SJCRH30 (cell line): ENCODE measurements at regions not wholly inside any gene's neighbourhood (a gene's known extent, or its start where the extent isn't known, plus 50 kb on each side); places are given as distances from the start of the nearest gene placed in this dataset.
"Not testable (repeated sequence)": the region's sequence is repeated elsewhere in the genome, so short reads cannot be mapped to it uniquely, and the experiment has no call there.

Experiments
- DNase-seq, 2 experiments: peaks; one replicate each; pipeline ENCODE4 v3.0.0-alpha.2; 2015 to 2020
- H3K27ac ChIP-seq: fragments of 250-450 bp; sonication (Bioruptor Pico); 2 replicates; pipeline ENCODE4 v1.5.1; 2020; ENCODE audit warnings: mild to moderate bottlenecking, moderate library complexity
- H3K27me3 ChIP-seq: fragments of 250-450 bp; sonication (Bioruptor Pico); 2 replicates; pipeline ENCODE4 v1.5.1; 2020; ENCODE audit warnings: mild to moderate bottlenecking, moderate library complexity
- H3K36me3 ChIP-seq: fragments of 250-450 bp; sonication (Bioruptor Pico); 2 replicates; pipeline ENCODE4 v1.5.1; 2020; ENCODE audit warnings: mild to moderate bottlenecking, moderate library complexity
- H3K4me1 ChIP-seq: fragments of 250-450 bp; sonication (Bioruptor Pico); 2 replicates; pipeline ENCODE4 v1.5.1; 2020; ENCODE audit warnings: mild to moderate bottlenecking, moderate library complexity
- H3K4me3 ChIP-seq: fragments of 250-450 bp; sonication (Bioruptor Pico); 2 replicates; pipeline ENCODE4 v1.5.1; 2020; ENCODE audit warnings: mild to moderate bottlenecking, moderate library complexity
- H3K9me3 ChIP-seq: fragments of 250-450 bp; sonication (Bioruptor Pico); replicated peaks from 2 replicates; pipeline ENCODE4 v1.5.1; 2020; ENCODE audit warnings: mild to moderate bottlenecking, moderate library complexity

DNA sequence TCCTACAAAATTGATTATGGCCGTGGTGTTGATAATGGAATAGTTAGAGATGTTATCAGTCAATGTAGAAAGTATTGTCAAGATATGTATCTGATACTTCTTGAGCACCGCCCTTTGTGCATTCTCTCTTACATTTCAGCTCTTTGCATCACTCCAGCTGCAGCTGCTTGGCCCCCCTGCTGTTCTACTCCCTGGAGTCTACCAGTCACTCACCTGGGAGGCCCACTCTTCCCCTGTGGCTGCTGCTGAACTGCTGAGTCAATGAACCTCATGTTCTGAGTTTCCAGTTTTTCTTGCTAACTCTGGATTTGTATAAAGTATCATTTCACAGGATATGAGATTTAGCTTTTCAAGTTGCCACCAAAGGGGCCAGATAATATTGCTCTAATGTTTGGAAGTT is 312.8 kb upstream of the SLC16A7 start:
- Histone ChIP-seq H3K4me1 (no peaks in the 10 kb centered on the region), H3K9me3 (no peaks in the 10 kb centered on the region), H3K27ac (no peak overlapping the region), H3K27me3 (no peaks in the 10 kb centered on the region), H3K4me3 (no peak overlapping the region), H3K36me3 (no peaks in the 10 kb centered on the region)
- DNase-seq = peak in 1 of 2 experiments; percentile 2

DNA sequence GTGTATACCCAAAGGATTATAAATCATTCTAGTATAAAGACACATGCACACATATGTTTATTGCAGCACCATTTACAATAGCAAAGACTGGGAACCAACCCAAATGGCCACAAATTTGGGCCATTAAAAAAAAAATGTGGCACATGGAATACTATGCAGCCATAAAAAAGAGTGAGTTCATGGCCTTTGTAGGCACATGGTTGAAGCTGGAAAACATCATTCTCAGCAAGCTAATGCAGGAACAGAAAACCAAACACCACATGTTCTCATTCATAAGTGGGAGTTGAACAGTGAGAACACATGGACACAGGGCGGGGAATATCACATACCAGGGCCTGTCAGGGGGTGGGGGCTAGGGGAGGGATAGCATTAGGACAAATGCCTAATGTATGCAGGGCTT is 322.3 kb upstream of the SLC16A7 start:
- H3K27ac ChIP-seq, H3K4me1 ChIP-seq, H3K9me3 ChIP-seq, H3K36me3 ChIP-seq, H3K27me3 ChIP-seq, H3K4me3 ChIP-seq, DNase-seq: not testable (repeated sequence)

DNA sequence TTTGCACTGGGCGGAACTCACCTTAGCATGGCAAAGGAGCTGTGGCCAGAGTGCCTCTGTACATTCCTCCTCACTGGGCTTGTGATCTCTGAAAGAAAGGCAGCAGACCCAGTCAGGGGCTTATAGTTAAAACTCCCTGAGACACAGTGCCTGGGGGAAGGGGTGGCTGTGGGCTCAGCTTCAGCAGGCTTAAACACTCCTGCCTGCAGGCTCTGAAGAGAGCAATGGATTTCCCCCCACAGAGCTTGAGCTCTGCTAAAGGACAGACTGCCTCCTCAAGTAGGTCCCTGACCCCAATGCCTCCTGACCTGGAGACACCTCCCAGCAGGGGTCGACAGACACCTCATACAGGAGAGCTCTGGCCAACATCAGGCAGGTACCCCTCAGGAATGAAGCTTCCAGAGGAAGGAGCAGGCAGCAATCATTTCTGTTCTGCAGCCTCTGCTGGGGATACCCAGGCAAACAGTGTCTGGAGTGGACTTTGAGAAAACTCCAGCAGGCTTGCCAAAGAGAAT is 327.5 kb upstream of the SLC16A7 start:
- Histone ChIP-seq H3K9me3 (no peaks in the 10 kb centered on the region), H3K4me1 (no peaks in the 10 kb centered on the region), H3K27me3 (no peaks in the 10 kb centered on the region), H3K36me3 (no peaks in the 10 kb centered on the region), H3K4me3 (no peak overlapping the region), H3K27ac (no peak overlapping the region)
- no peak for DNase-seq

DNA sequence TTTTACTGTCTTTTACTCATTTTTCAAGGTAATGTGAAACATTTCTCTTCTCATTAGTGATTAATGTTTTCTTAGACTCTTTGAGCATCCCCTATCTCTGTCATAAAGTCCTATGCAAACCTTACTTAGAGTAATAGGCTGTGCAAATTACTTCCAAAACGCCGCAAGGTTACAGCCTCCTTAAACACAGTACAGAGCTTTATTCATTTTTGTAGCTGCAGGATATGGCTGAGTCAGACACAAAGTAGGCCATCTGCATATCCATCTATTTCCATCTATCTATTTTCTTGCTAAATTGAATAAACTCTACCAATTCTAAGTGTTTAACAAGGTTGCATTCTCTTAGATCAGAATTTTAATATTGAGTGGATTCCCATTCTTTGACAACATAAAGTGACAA is 335.6 kb upstream of the SLC16A7 start:
- no peak for DNase-seq
- no peaks in the 10 kb centered on the region for H3K36me3 ChIP-seq
- no peak overlapping the region for H3K4me3 ChIP-seq
- H3K27ac ChIP-seq = no peak overlapping the region
- H3K9me3 ChIP-seq = no peaks in the 10 kb centered on the region
- H3K27me3 ChIP-seq = no peaks in the 10 kb centered on the region
- H3K4me1 ChIP-seq = no peaks in the 10 kb centered on the region

DNA sequence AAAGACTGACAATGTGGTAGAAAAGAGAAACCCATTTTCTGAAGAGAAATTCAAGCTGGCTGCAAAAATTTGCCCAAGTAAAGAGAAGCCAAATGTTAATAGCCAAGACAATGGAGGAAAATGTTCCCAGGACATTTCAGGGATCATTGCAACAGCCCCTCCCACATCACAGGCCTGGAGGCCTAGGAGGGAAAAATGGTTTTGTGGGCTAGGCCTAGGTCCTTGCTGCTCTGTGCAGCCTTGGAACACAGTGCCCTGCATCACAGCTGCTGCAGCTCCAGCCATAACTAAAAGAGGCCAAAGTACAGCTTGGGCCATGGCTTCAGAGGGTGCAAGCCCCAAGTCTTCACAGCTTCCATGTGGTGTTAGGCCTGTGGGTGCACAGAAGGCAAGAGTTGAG is 332.4 kb upstream of the LRIG3 start:
- H3K9me3 ChIP-seq = no peaks in the 10 kb centered on the region
- no peaks in the 10 kb centered on the region for H3K36me3 ChIP-seq
- H3K27ac ChIP-seq = no peak overlapping the region
- no peak for DNase-seq
- H3K4me3 ChIP-seq = no peak overlapping the region
- no peaks in the 10 kb centered on the region for H3K4me1 ChIP-seq
- H3K27me3 ChIP-seq = no peaks in the 10 kb centered on the region

DNA sequence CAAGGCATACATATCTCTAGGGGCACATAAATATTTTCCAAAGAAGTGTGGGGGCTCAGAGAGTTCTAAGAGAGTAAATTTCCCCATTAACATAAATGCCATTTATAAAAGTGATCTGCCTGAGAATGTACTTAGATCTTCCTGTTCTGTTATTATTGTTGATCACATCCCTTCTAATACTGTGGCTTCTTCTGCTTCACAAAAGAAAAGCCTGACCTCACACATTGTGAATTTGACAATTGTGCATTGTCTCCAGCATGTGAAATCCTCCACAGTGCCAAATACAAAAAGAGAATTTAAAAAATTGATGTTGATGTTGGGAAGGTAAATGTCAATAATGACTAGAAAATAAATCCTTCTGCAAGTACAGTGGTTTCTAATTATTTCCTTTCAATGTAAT is 330.5 kb upstream of the LRIG3 start:
- no peaks in the 10 kb centered on the region for H3K4me1 ChIP-seq
- no peak for DNase-seq
- no peak overlapping the region for H3K27ac ChIP-seq

DNA sequence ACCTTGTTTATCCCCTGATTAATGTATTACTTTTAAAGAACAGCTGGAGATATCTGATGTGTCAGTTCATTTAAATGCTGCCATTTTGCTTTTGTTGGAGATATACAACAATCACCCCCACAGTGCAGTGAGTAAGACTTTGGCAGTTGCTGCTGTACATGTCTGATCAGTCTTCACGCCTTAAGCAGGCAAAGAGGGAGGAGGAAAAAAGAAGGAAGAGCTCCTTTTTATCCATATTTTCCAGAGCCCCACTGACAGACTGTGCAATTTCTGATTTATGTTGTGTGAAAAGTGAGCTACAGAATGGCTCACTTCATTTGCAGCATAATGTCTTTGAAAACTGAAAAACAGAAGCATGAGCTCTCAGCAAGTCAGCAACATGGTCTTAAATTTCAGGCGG is 319.7 kb upstream of the LRIG3 start:
- Histone ChIP-seq H3K9me3 (no peaks in the 10 kb centered on the region), H3K4me1 (no peaks in the 10 kb centered on the region), H3K27ac (no peak overlapping the region), H3K36me3 (no peaks in the 10 kb centered on the region), H3K27me3 (no peaks in the 10 kb centered on the region), H3K4me3 (no peak overlapping the region)
- DNase-seq = no peak

More for the DNA sequence above, 330.5 kb upstream of the LRIG3 start:
- H3K27me3 ChIP-seq = no peaks in the 10 kb centered on the region
- no peaks in the 10 kb centered on the region for H3K9me3 ChIP-seq
- H3K4me3 ChIP-seq = no peak overlapping the region
- H3K36me3 ChIP-seq = no peaks in the 10 kb centered on the region

DNA sequence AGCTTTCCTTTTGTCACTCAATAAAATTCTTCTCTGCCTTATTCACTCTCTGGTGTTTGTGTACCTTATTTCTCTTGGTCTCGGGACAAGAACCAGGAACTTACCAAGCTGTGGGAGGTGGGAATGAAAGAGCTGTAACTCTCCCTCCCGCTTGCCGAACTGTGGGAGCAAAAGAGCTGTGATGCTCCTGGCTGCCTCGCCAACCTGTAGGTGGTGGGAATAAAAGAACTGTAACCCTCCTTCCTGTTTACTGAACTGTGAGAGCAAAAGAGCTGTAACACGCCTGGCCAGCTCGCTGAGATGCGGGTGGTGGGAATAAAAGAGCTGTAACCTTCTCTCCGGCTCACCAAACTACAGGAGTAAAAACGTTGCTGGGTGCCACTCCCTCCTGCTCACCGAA is 314.1 kb upstream of the LRIG3 start:
- no peaks in the 10 kb centered on the region; the same call in 1 of the 2 replicates for H3K27me3 ChIP-seq
- H3K9me3 ChIP-seq = no peaks in the 10 kb centered on the region
- no peaks in the 10 kb centered on the region for H3K36me3 ChIP-seq
- no peak for DNase-seq
- no peak overlapping the region for H3K27ac ChIP-seq
- H3K4me1 ChIP-seq = no peaks in the 10 kb centered on the region
- H3K4me3 ChIP-seq = no peak overlapping the region

DNA sequence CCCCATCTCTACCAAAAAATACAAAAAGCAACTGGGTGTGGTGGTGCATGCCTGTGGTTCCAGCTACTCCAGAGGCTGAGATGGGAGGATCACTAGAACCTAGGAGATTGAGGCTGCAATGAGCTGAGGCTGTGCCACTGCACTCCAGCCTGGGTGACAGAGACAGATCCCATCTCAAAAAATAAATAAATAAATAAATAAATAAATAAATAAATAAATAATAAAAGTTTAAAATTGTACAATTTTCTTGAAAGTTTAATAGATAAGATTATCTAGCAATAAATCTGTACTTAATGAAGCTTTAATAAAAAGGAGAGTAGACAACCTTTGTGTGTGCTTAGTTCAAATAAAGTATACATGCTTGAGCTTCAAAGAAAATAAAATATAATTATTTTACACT is 310.0 kb upstream of the LRIG3 start:
- DNase-seq = no peak
- Histone ChIP-seq H3K27me3 (no peaks in the 10 kb centered on the region; the same call in 1 of the 2 replicates), H3K4me1 (no peaks in the 10 kb centered on the region), H3K9me3 (no peaks in the 10 kb centered on the region), H3K27ac (no peak overlapping the region), H3K4me3 (no peak overlapping the region), H3K36me3 (no peaks in the 10 kb centered on the region)

DNA sequence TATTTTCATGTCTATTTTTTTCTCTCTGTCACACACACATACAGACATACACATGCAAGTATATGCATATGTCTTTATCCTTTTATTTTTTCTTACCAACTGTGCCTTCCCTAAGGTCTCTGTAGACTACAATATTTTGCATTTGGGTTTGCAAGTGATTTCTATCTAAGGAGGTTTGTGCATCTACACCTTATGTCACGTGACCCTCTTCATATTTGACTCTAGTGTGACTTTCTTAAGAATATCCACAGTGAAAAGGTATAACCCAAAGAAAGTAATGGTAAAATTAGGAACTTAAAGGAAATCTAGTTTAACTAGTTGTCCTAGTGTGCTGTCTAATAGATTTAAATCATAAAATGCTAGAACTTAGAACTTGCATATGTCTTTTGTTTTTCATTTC is 298.8 kb upstream of the LRIG3 start:
- Histone ChIP-seq H3K27me3 (no peaks in the 10 kb centered on the region), H3K27ac (no peak overlapping the region), H3K4me3 (no peak overlapping the region), H3K4me1 (no peaks in the 10 kb centered on the region), H3K36me3 (no peaks in the 10 kb centered on the region), H3K9me3 (no peaks in the 10 kb centered on the region)
- no peak for DNase-seq

DNA sequence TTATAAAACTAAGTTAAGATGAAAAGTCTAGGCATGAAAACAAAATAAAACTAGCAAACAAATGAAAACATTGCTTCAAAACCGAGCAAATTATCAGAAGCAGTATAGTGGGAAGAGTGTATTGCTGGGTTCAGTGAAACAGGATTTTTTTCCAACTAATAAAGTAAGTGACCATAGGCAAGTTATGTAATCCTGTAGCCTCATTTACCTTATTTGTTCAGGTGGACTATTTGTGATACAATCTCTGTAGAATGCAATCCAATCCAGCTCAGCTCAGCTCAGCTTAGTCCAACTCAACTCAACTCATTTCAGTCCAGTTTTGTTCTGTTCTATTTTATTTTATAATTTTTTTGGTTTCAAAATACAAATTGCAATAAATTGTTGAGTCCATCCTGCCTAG is 276.7 kb upstream of the LRIG3 start:
- H3K4me3 ChIP-seq = no peak overlapping the region
- no peaks in the 10 kb centered on the region for H3K4me1 ChIP-seq
- no peak for DNase-seq
- H3K9me3 ChIP-seq = no peaks in the 10 kb centered on the region
- H3K36me3 ChIP-seq = no peaks in the 10 kb centered on the region
- no peaks in the 10 kb centered on the region for H3K27me3 ChIP-seq
- no peak overlapping the region for H3K27ac ChIP-seq

DNA sequence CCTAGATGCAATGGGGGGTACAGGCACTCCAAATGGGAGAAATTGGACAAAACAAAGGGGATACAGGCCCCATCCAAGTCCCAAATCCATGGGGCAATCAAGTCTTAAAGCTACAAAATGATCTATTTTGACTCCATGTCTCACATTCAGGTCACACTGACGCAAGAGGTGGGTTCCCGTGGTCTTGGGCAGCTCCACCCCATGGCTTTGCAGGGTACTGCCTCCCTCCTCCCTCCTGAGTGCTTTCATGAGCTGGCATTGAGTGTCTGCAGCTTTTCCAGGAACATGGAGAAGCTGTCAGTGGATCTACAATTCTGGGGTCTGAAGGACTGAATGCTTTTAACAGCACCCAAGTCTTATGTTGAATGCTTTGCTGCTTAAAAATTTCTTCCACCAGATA is 274.5 kb upstream of the LRIG3 start:
- no peaks in the 10 kb centered on the region for H3K27me3 ChIP-seq
- H3K4me1 ChIP-seq = no peaks in the 10 kb centered on the region
- H3K9me3 ChIP-seq = no peaks in the 10 kb centered on the region
- H3K27ac ChIP-seq = no peak overlapping the region
- peak in 1 of 2 experiments; percentile 13 for DNase-seq
- no peaks in the 10 kb centered on the region for H3K36me3 ChIP-seq
- H3K4me3 ChIP-seq = no peak overlapping the region

DNA sequence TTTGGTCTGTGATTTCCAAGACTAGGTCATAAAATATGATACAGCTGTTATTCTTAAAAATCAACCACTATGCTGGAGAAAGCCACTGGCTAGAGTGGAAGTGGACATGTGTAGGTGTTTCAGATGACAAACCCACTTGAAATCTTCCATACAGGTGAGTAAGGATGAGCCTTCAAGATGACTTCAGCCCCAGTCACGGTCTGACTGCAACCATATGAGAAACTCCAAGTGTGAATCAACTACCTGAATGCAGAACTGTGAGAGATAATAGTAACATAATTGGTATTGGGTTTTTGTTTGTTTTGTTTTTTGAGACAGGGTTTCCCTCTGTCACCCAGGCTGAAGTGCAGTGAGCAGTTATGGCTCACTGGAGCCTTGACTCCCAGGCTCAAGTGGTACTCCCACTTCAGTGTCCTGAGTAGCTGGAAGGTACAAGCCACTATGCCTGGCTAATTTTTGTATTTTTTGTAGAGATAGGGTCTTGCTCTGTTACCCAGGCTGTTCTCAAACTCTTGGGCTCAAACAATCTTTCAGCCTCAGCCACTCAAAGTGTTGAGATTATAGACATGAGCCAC is 273.3 kb upstream of the LRIG3 start:
- no peak for DNase-seq
- H3K36me3 ChIP-seq = no peaks in the 10 kb centered on the region
- no peaks in the 10 kb centered on the region for H3K9me3 ChIP-seq
- H3K4me1 ChIP-seq = no peaks in the 10 kb centered on the region
- no peak overlapping the region for H3K27ac ChIP-seq
- H3K27me3 ChIP-seq = no peaks in the 10 kb centered on the region
- H3K4me3 ChIP-seq = no peak overlapping the region

DNA sequence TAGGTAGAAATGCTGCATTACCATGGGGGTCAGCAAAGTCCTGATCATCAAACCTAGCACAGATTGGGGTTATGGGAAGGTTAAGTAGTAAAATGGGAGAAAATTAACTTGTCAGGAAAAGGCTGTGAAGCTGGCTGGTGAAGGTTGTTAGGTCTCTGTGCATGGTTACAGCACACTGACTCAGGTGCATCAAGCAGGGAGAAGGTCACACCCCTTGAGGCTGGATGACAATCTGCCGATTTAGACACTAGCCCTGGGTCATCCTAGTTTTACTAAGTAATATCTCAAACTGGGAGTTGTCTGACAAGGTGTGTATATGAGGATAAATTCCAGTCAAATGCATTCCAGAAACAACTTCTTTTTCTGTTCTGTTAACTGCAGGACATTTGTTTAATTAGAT is 271.1 kb upstream of the LRIG3 start:
- no peak overlapping the region for H3K4me3 ChIP-seq
- H3K4me1 ChIP-seq = no peaks in the 10 kb centered on the region
- no peaks in the 10 kb centered on the region for H3K27me3 ChIP-seq

DNA sequence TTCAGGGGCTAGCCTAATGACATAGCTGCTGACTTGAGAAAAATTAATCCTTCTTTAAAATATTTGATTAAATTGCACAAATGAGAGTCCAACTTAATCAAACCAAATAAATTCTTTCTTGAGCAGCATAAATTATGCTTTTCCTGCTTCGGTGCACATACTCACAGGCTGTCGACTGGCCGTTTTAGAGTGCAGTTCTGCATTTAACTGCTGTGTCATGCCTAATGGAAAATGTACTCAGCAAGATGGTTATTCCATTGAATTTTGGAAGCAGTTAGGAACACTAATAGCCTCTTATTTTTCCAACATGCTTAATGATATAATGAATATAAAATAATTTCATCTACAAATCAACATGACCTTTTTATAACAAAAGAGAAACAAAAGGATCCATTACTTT is 266.1 kb upstream of the LRIG3 start:
- Histone ChIP-seq H3K27me3 (no peaks in the 10 kb centered on the region), H3K4me1 (peaks cover 6% of the 10 kb centered on the region; the same call in 1 of the 2 replicates), H3K9me3 (no peaks in the 10 kb centered on the region), H3K36me3 (no peaks in the 10 kb centered on the region), H3K27ac (no peak overlapping the region), H3K4me3 (no peak overlapping the region)
- DNase-seq = no peak

More for the DNA sequence above, 271.1 kb upstream of the LRIG3 start:
- Histone ChIP-seq H3K36me3 (no peaks in the 10 kb centered on the region), H3K27ac (no peak overlapping the region), H3K9me3 (no peaks in the 10 kb centered on the region)
- DNase-seq = no peak

DNA sequence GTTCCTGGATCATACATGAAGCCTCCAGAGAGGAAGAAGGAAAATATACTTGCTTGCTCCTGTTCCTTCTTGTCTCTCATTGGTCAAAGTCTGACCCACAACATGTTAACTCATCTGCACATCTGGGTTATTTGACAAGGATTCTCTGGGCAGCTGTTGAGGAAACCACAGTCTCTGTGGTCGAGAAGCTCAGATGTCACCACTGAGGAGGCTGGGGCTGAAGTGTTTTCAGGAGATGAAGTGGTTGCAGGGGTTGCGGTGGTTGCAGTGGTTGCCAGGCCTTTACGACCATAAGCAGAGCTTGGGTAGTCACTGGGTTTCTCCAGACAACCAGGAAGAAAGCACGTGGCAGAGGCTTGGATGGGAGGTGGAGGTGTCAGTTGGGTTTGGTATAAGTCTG is 265.0 kb upstream of the LRIG3 start:
- H3K4me1 ChIP-seq = peaks cover 8% of the 10 kb centered on the region; the same call in 1 of the 2 replicates
- peak; percentile 24 to 56 for DNase-seq
- no peaks in the 10 kb centered on the region for H3K27me3 ChIP-seq
- no peak overlapping the region for H3K27ac ChIP-seq
- H3K36me3 ChIP-seq = no peaks in the 10 kb centered on the region
- no peaks in the 10 kb centered on the region for H3K9me3 ChIP-seq
- no peak overlapping the region for H3K4me3 ChIP-seq
